HG03175 (cell line): ENCODE measurements at regions not wholly inside any gene's neighbourhood (a gene's known extent, or its start where the extent isn't known, plus 50 kb on each side); places are given as distances from the start of the nearest gene placed in this dataset.
"Not testable (repeated sequence)": the region's sequence is repeated elsewhere in the genome, so short reads cannot be mapped to it uniquely, and the experiment has no call there.

Experiments
- ATAC-seq: cut with Tn5 transposase; IDR thresholded peaks from one replicate; pipeline ENCODE4 v1.9.1; 2021; ENCODE audit warnings: mild to moderate bottlenecking, moderate library complexity; ENCODE audit not compliant: unreplicated experiment

GRCh38 chr3:89912031-89912430 is 804.6 kb downstream of the EPHA3 start:
- no peak for ATAC-seq

GRCh38 chr3:89923921-89924610 is 816.6 kb downstream of the EPHA3 start:
- no peak for ATAC-seq

GRCh38 chr3:89925976-89926375 is 818.6 kb downstream of the EPHA3 start:
- no peak for ATAC-seq

- no peak for ATAC-seq
Measured at GRCh38 chr3:89932882-89933281, 825.5 kb downstream of the EPHA3 start.

- ATAC-seq = not testable (repeated sequence)
Measured at GRCh38 chr3:89944461-89944860, 837.0 kb downstream of the EPHA3 start.

GRCh38 chr3:89946884-89947283 is 839.5 kb downstream of the EPHA3 start:
- no peak for ATAC-seq

GRCh38 chr3:89947337-89947954 is 840.0 kb downstream of the EPHA3 start:
- no peak for ATAC-seq

- ATAC-seq = no peak
Measured at GRCh38 chr3:89948008-89948407, 840.6 kb downstream of the EPHA3 start.

GRCh38 chr3:89950772-89951171 is 843.4 kb downstream of the EPHA3 start:
- no peak for ATAC-seq

GRCh38 chr3:89954137-89954536 is 846.7 kb downstream of the EPHA3 start:
- no peak for ATAC-seq

- no peak for ATAC-seq
Measured at GRCh38 chr3:89955156-89955555, 847.7 kb downstream of the EPHA3 start.

GRCh38 chr3:89957451-89957850 is 850.0 kb downstream of the EPHA3 start:
- no peak for ATAC-seq

- not testable (repeated sequence) for ATAC-seq
Measured at GRCh38 chr3:89958163-89958562, 850.7 kb downstream of the EPHA3 start.

- no peak for ATAC-seq
Measured at GRCh38 chr3:89964347-89964746, 856.9 kb downstream of the EPHA3 start.

GRCh38 chr3:89966877-89967665 is 859.6 kb downstream of the EPHA3 start:
- no peak for ATAC-seq

GRCh38 chr3:89971329-89971728 is 863.9 kb downstream of the EPHA3 start:
- ATAC-seq = no peak

GRCh38 chr3:89973156-89973555 is 865.7 kb downstream of the EPHA3 start:
- no peak for ATAC-seq

- ATAC-seq = no peak
Measured at GRCh38 chr3:89974903-89975519, 867.6 kb downstream of the EPHA3 start.

- ATAC-seq = no peak
Measured at GRCh38 chr3:89983449-89983848, 876.0 kb downstream of the EPHA3 start.

GRCh38 chr3:90005281-90005847 is 897.9 kb downstream of the EPHA3 start:
- no peak for ATAC-seq
